Aorta (tissue), 5 donors: ENCODE measurements at regions not wholly inside any gene's neighbourhood (a gene's known extent, or its start where the extent isn't known, plus 50 kb on each side); places are given as distances from the start of the nearest gene placed in this dataset.

Source experiments
- ATAC-seq: fragments of 200-7000 bp; cut with Tn5 transposase; one replicate; pipeline ENCODE4 v1.9.1; 2022; ENCODE audit warnings: moderate library complexity; ENCODE audit not compliant: low FRiP score
- DNase-seq, 2 donors: peaks; one replicate each; pipeline ENCODE4 v3.0.0-alpha.2; 2020
- H3K27ac ChIP-seq, 2 donors: one replicate each; pipeline ENCODE4 v1.5.1; 2013; ENCODE audit warnings: low read length in 2 of 2, mild to moderate bottlenecking in 2 of 2, moderate library complexity in 2 of 2, control low read depth in 1 of 2, inconsistent platforms in 1 of 2, low read depth in 1 of 2
- H3K27me3 ChIP-seq, 2 donors: one replicate each; pipeline ENCODE4 v1.6.1; 2013; ENCODE audit warnings: control low read depth in 1 of 2, low read length in 1 of 2, mild to moderate bottlenecking in 1 of 2, moderate library complexity in 1 of 2; ENCODE audit not compliant: insufficient read depth in 2 of 2, control insufficient read depth in 1 of 2
- H3K36me3 ChIP-seq, 2 donors: one replicate each; pipeline ENCODE4 v1.6.1; 2013; ENCODE audit warnings: control low read depth in 1 of 2, low read length in 1 of 2, mild to moderate bottlenecking in 1 of 2; ENCODE audit not compliant: insufficient read depth in 2 of 2, control insufficient read depth in 1 of 2
- H3K4me1 ChIP-seq, 2 donors: one replicate each; pipeline ENCODE4 v1.6.1; 2013; ENCODE audit warnings: low read length in 2 of 2, control low read depth in 1 of 2, mild to moderate bottlenecking in 1 of 2, moderate library complexity in 1 of 2; ENCODE audit not compliant: insufficient read depth in 2 of 2, control insufficient read depth in 1 of 2
- H3K4me3 ChIP-seq, 2 donors: one replicate each; pipeline ENCODE4 v1.5.1; 2013; ENCODE audit warnings: low read length in 2 of 2, control low read depth in 1 of 2, mild to moderate bottlenecking in 1 of 2
- H3K9me3 ChIP-seq: one replicate; pipeline ENCODE4 v1.6.1; 2013; ENCODE audit warnings: mild to moderate bottlenecking, low read length; ENCODE audit not compliant: control insufficient read depth
- WGBS, 2 donors: extraction: QIAGEN DNeasy Blood & Tissue Kit; methylation state at CpG; one replicate each; pipeline ENCODE4 v1.1.7; 2013; 5-methylcytosine and 5-hydroxymethylcytosine counted together
- intact Hi-C, 2 donors: fragments of 100-400 bp; cut with DNase I; formaldehyde crosslinking; loops; one replicate each; pipeline versions ENCODE4 v1.14.2 to v1.15.0; 2022
- donor health status: healthy with polysubstance abuse.
- donor health status: Bipolar disorder and iron deficiency.
- donor health status: DM: no; HTN: no; CAD: no.
- donor health status: DM: no; HTN: no; CAD: no.
- donor health status: DM: yes; HTN: yes; CAD: no.

DNA sequence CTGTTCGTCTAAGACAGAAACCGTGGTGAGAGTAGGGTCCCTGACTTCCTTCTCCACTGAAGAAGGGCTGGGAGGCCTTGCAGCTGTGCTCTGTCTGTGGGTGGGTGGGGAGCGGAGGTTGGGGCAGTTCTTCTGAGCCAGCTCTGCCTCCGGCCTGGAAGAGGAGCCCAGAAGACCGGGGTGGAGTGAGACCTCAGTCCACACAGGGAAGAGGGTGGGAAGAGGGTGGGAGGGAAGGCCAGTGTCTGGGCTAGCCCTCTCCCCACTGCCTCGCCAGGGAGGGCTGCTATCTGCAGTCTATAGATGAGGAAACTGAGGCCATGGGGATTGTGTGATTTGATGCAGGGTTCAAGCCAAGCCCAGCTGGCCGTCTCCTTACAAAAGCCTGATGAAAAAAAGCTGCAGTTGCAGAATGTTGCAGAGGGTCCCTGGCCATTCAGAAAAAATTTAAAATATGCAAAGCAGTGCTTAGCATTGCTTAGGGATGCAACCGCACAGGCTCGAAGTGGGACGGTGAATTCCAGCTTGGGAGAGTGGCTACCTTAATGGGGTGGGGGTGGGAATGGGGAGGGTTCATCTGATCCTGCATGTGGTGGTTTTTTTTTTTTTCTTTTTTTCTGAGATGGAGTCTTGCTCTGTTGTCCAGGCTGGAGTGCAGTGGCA is 181.6 kb upstream of the HS6ST1 start:
- Histone ChIP-seq H3K36me3 (no peaks in the 10 kb centered on the region), H3K27ac (no peak overlapping the region), H3K27me3 (no peaks in the 10 kb centered on the region), H3K4me1 (no peaks in the 10 kb centered on the region), H3K9me3 (no peaks in the 10 kb centered on the region), H3K4me3 (no peak overlapping the region)
- DNase-seq (peak in 1 of 2 donors; percentile 46), ATAC-seq (no peak)
- intact Hi-C loops, result no loop called here
- 90 to 92% methylated on average over 10 of the region's 10 CpGs for WGBS, 2 donors

DNA sequence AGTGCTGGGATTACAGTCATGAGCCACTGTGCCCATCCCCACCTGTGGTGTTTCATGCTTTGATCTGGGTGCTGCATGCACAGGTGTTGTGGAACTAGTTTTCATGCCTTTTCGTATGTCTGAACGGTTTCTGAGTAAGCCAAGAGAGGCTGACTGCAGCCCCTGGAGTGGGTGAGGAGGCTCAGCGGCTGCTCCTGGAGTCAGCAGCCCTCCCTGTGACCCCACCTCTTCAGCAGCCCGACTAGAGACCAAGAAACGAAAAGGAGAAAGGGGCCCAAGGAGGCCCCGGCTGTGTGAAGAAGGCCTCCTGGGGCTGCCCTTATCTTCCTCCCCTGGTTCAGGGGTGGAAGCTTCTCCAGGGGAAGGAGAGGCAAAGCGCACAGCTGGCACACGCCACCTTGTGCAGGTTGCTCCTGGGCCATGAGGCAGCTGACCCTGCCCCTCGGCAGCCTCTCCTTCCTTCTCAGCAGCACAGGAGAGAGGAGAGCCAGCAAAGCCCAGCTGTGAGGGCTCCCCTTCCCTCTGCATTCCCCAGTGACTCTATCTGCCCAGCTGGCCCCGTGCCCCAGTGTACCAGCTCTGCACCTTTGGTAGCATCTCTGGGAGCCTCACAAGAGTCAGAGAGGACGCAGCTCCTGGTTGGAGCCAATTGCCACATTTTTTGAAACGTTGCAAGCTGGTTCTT is 182.5 kb upstream of the HS6ST1 start:
- 79 to 82% methylated on average over 12 of the region's 12 CpGs for WGBS, 2 donors

GRCh38 chr2:128501700-128502099 is 183.0 kb upstream of the HS6ST1 start:
- intact Hi-C loops, result no loop called here
- Histone ChIP-seq H3K4me3 (no peak overlapping the region), H3K4me1 (no peaks in the 10 kb centered on the region), H3K9me3 (no peaks in the 10 kb centered on the region), H3K27ac (no peak overlapping the region), H3K27me3 (no peaks in the 10 kb centered on the region), H3K36me3 (no peaks in the 10 kb centered on the region)
- no peak for ATAC-seq
- peak in 1 of 2 donors; percentile 53 for DNase-seq
- 42 to 48% methylated on average over 4 of the region's 4 CpGs for WGBS, 2 donors

More for the DNA sequence above, 182.5 kb upstream of the HS6ST1 start:
- Histone ChIP-seq H3K27ac (no peak overlapping the region), H3K9me3 (no peaks in the 10 kb centered on the region), H3K4me1 (no peaks in the 10 kb centered on the region), H3K27me3 (no peaks in the 10 kb centered on the region), H3K4me3 (no peak overlapping the region), H3K36me3 (no peaks in the 10 kb centered on the region)
- DNase-seq, result peak in 1 of 2 donors; percentile 61
- ATAC-seq, result no peak
- intact Hi-C loops, result no loop called here

DNA sequence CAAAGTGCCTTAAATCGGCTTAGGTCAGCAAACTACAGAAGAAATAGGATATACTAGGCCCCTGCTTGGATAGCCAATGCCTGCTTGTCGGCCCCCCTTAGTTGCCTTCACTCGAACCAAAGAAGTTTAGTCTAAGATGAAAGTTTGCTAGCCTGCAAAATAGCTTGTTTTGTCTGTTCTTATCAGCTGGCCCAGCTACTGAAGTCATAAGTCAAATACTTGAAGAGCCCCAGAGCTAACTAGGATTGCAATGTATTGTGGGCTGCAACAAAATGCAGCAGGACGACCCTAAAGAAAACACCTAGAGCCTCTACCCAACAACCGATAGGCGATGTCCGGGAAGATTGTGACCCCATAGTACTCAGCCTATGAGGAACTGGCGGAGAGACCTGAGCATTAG is 183.5 kb upstream of the HS6ST1 start:
- no peak for DNase-seq

DNA sequence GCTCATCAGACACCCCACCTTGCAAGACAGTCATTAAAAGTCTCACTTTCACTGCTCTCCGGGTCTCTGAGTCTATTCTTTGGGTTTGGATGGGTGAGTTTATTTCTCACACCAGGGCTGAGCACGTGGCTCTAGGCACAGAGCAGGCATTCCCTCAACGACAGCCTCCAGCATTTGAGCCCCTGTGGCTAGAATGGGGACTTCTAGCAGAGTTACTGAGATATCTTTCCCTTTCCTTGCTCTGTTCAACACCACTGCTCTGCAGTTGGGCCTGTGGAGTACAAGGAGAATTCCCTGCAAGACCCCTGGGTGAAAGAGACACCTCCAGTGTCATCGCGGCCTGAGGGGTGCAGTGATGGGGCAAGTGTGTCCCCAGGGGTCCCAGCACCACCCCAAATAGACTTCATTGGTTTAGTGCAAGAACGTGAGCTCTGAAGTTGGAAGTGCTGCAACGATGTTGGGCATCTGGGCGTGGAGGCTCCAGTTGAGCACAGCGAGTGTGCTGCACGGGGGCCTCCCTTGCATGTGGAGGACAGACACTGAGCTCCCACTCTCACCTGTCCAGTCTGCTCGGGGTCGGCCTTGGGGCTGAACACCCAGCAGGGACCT is 184.1 kb upstream of the HS6ST1 start:
- H3K4me3 ChIP-seq, result no peak overlapping the region
- H3K4me1 ChIP-seq, result no peaks in the 10 kb centered on the region
- intact Hi-C loops, result no loop called here
- ATAC-seq (no peak), DNase-seq (peak in 1 of 2 donors; percentile 55)
- 96 to 98% methylated on average over 12 of the region's 12 CpGs for WGBS, 2 donors
- no peak overlapping the region for H3K27ac ChIP-seq
- H3K36me3 ChIP-seq, result no peaks in the 10 kb centered on the region
- no peaks in the 10 kb centered on the region for H3K9me3 ChIP-seq
- no peaks in the 10 kb centered on the region for H3K27me3 ChIP-seq

More for the DNA sequence above, 183.5 kb upstream of the HS6ST1 start:
- intact Hi-C loops, result no loop called here
- ATAC-seq, result no peak
- Histone ChIP-seq H3K27me3 (no peaks in the 10 kb centered on the region), H3K9me3 (no peaks in the 10 kb centered on the region), H3K36me3 (no peaks in the 10 kb centered on the region), H3K4me1 (no peaks in the 10 kb centered on the region), H3K27ac (no peak overlapping the region), H3K4me3 (no peak overlapping the region)
- 77 to 84% methylated on average over 8 of the region's 8 CpGs for WGBS, 2 donors

GRCh38 chr2:128503399-128504245 is 185.0 kb upstream of the HS6ST1 start:
- intact Hi-C loops, result no loop called here
- Histone ChIP-seq H3K27ac (peak overlapping the region in 1 of 2 donors; percentile 53), H3K4me3 (no peak overlapping the region), H3K9me3 (no peaks in the 10 kb centered on the region), H3K4me1 (no peaks in the 10 kb centered on the region), H3K27me3 (no peaks in the 10 kb centered on the region), H3K36me3 (no peaks in the 10 kb centered on the region)
- peak in 1 of 2 donors; percentile 63 for DNase-seq
- WGBS, 2 donors, result 32 to 35% methylated on average over 19 of the region's 19 CpGs
- peak; percentile 33 for ATAC-seq

DNA sequence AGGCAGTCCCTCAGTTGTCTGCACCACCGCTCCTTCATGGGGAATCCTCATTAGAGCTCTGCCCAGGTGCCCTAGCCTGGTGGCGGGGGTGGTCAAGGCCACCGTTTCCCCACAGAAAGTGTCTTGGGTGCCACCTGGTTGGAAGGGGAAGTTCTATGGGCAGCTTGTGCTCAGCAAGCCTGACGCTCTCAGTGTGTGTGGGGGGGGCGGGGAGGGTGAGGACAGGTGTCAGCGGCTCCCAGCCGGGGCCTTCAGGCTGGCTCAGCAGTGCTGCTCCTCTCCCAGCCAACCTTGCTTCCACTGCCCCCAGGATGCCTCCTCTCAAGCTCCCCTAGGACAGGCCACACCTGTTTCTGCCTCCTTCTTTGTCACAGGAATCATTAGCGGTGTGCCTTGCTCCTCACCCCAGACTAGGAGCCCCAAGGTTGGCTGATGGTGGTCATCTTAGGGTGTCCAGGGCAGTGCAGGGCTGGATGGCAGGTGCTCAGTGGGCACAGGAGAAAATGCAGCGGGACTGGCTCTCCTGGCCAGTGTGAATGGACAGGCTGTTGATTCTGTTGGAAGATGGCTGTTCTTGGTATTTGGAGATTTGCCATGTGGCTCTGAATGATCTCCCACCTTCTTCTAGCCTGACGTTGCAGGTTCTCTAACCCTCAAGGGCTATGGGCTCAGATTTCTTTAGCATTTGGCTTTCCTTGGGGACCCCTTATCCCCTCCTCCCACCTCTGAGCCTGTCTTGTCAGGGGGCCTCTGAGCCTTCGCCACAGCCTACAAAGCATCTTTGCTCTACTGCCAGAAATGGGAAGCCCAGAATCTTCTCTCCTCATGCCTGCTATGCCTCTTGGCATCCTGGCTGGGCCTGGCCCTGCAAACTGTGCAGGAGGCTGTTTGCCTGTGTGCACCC is 185.8 kb upstream of the HS6ST1 start:
- ATAC-seq (no peak), DNase-seq (no peak)
- intact Hi-C loops, result no loop called here
- no peaks in the 10 kb centered on the region for H3K36me3 ChIP-seq
- no peak overlapping the region for H3K4me3 ChIP-seq
- H3K27me3 ChIP-seq, result no peaks in the 10 kb centered on the region
- H3K9me3 ChIP-seq, result no peaks in the 10 kb centered on the region
- no peaks in the 10 kb centered on the region for H3K4me1 ChIP-seq
- no peak overlapping the region for H3K27ac ChIP-seq
- 93 to 96% methylated on average over 10 to 11 of the region's 11 CpGs for WGBS, 2 donors

GRCh38 chr2:128505150-128505490 is 186.5 kb upstream of the HS6ST1 start:
- H3K4me3 ChIP-seq, result no peak overlapping the region
- no peaks in the 10 kb centered on the region for H3K9me3 ChIP-seq
- 94 to 96% methylated on average over 6 of the region's 6 CpGs for WGBS, 2 donors
- intact Hi-C loops, result no loop called here
- H3K27me3 ChIP-seq, result no peaks in the 10 kb centered on the region
- H3K36me3 ChIP-seq, result no peaks in the 10 kb centered on the region
- DNase-seq (peak in 1 of 2 donors; percentile 63), ATAC-seq (no peak)
- H3K27ac ChIP-seq, result no peak overlapping the region
- H3K4me1 ChIP-seq, result no peaks in the 10 kb centered on the region
